BE2C (cell line): ENCODE measurements at regions not wholly inside any gene's neighbourhood (a gene's known extent, or its start where the extent isn't known, plus 50 kb on each side); places are given as distances from the start of the nearest gene placed in this dataset.

Experiments
- DNase-seq: peaks from one replicate; pipeline ENCODE4 v3.0.0-alpha.2; 2020
- H3K27me3 ChIP-seq: fragments of 250-450 bp; sonication (Bioruptor Pico); 2 replicates; pipeline ENCODE4 v1.5.1; 2020; ENCODE audit warnings: mild to moderate bottlenecking
- H3K36me3 ChIP-seq: fragments of 250-450 bp; sonication (Bioruptor Pico); 2 replicates; pipeline ENCODE4 v1.5.1; 2020; ENCODE audit warnings: mild to moderate bottlenecking
- H3K4me1 ChIP-seq: fragments of 250-450 bp; sonication (Bioruptor Pico); 2 replicates; pipeline ENCODE4 v1.5.1; 2020
- H3K4me3 ChIP-seq: 2 replicates; pipeline ENCODE4 v1.5.1; 2011; ENCODE audit warnings: low read depth, low read length
- H3K9me3 ChIP-seq: fragments of 250-450 bp; sonication (Bioruptor Pico); 2 replicates; pipeline ENCODE4 v1.5.1; 2020
- CTCF ChIP-seq: IDR thresholded peaks from 2 replicates; pipeline ENCODE4 v1.5.1; 2012; ENCODE audit warnings: mild to moderate bottlenecking, low read depth, low read length

- no peak for DNase-seq
- Histone ChIP-seq H3K27me3 (no peaks in the 10 kb centered on the region), H3K9me3 (no peaks in the 10 kb centered on the region), H3K36me3 (no peaks in the 10 kb centered on the region), H3K4me3 (no peak overlapping the region), H3K4me1 (peaks cover 22% of the 10 kb centered on the region)
- no peak for TF ChIP-seq CTCF
Measured at GRCh38 chr1:23639460-23640095, 52.0 kb upstream of the RPL11 start.

GRCh38 chr1:23638786-23639241, 52.8 kb upstream of the RPL11 start:
- peak; percentile 36 for DNase-seq
- Histone ChIP-seq H3K4me3 (no peak overlapping the region), H3K9me3 (no peaks in the 10 kb centered on the region), H3K36me3 (no peaks in the 10 kb centered on the region), H3K27me3 (no peaks in the 10 kb centered on the region), H3K4me1 (peaks cover 26% of the 10 kb centered on the region)
- no peak for TF ChIP-seq CTCF

GRCh38 chr1:23638188-23638619, 53.4 kb upstream of the RPL11 start:
- TF ChIP-seq CTCF = no peak
- DNase-seq = no peak
- no peaks in the 10 kb centered on the region for H3K36me3 ChIP-seq
- H3K27me3 ChIP-seq = no peaks in the 10 kb centered on the region
- no peaks in the 10 kb centered on the region for H3K9me3 ChIP-seq
- no peak overlapping the region for H3K4me3 ChIP-seq
- peaks cover 26% of the 10 kb centered on the region for H3K4me1 ChIP-seq

GRCh38 chr1:23636009-23636408, 55.6 kb upstream of the RPL11 start:
- H3K9me3 ChIP-seq = no peaks in the 10 kb centered on the region
- TF ChIP-seq CTCF = no peak
- no peaks in the 10 kb centered on the region for H3K27me3 ChIP-seq
- H3K4me1 ChIP-seq = peaks cover 26% of the 10 kb centered on the region
- no peak for DNase-seq
- no peak overlapping the region for H3K4me3 ChIP-seq
- no peaks in the 10 kb centered on the region for H3K36me3 ChIP-seq

GRCh38 chr1:23634840-23635651, 56.6 kb upstream of the RPL11 start:
- no peaks in the 10 kb centered on the region for H3K27me3 ChIP-seq
- peak; percentile 46 for DNase-seq
- peaks cover 26% of the 10 kb centered on the region for H3K4me1 ChIP-seq

More at GRCh38 chr1:23634840-23635651, 56.6 kb upstream of the RPL11 start:
- H3K4me3 ChIP-seq = peak overlapping the region; percentile 54
- no peaks in the 10 kb centered on the region for H3K9me3 ChIP-seq
- TF ChIP-seq CTCF = peak; percentile 76
- H3K36me3 ChIP-seq = no peaks in the 10 kb centered on the region
